GM21367 (cell line): ENCODE measurements at regions not wholly inside any gene's neighbourhood (a gene's known extent, or its start where the extent isn't known, plus 50 kb on each side); places are given as distances from the start of the nearest gene placed in this dataset.
"Not testable (repeated sequence)": the region's sequence is repeated elsewhere in the genome, so short reads cannot be mapped to it uniquely, and the experiment has no call there.

Experiments used
- ATAC-seq: cut with Tn5 transposase; IDR thresholded peaks from one replicate; pipeline ENCODE4 v1.9.1; 2021; ENCODE audit not compliant: unreplicated experiment

- ATAC-seq: no peak
Measured at GRCh38 chr5:12911156-12911555, 1006.9 kb upstream of the CTNND2 start.

- no peak for ATAC-seq
Measured at GRCh38 chr5:12910641-12911040, 1006.4 kb upstream of the CTNND2 start.

GRCh38 chr5:12902611-12903010, 998.4 kb upstream of the CTNND2 start:
- ATAC-seq: no peak

- ATAC-seq: no peak
Measured at GRCh38 chr5:12901696-12902095, 997.5 kb upstream of the CTNND2 start.

DNA sequence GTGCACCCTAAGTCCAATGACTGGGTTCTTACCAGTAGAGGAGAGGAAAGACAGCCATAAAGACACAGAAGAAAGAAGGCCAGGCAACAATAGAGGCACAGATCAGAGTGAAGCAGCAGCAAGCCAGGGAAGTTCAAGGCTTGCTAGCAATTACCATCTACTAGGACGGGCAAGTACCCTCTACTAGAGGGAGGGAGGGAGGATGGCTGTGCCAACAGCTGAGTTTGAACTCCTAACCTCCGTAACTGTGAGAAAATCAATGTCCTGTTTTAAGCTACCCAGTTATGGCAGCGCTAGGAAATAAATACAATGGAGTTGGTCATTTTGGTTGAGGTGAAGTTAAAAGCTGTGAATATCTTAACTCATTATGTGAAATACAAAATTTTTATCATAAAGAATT, 991.8 kb upstream of the CTNND2 start:
- no peak for ATAC-seq

- ATAC-seq: no peak
Measured at GRCh38 chr5:12885018-12885417, 980.8 kb upstream of the CTNND2 start.

GRCh38 chr5:12883395-12883794, 979.1 kb upstream of the CTNND2 start:
- ATAC-seq: no peak

DNA sequence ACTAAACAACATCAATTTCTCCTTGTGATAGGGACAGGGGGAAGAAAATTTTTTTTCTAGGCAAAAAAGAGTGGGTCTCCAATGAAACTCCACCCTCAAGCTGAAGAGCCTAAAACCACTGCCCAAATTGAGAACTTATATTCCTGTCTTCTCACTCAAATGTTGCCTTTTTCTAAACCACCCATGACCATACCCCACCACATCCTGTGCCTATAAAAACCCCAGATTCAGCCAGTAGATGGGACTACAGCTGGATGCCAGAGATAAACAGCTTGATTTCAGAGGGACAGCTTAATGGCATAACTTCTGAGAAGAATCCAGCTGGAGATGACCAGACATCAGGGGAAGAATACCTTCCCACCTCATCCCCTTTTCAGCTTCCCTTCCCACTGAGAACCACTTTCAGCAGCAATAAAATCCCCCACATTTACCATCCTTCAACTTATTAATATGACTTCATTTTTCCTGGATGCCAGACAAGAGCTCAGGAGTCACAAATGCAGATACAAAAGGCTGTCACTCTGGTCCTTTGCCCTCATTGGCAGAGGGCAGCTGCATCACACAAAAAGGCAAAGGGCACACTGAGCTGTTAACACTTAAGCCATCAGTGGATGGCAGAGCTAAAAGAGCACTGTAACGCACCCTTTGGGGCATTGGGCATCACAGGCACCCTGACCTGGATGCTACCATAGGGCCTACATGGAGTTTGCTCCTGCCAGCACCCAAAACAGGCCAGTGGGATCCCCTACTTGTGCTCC, 972.5 kb upstream of the CTNND2 start:
- no peak for ATAC-seq

- no peak for ATAC-seq
Measured at GRCh38 chr5:12870872-12871539, 966.8 kb upstream of the CTNND2 start.

- ATAC-seq: no peak
Measured at GRCh38 chr5:12865529-12865928, 961.3 kb upstream of the CTNND2 start.

- no peak for ATAC-seq
Measured at GRCh38 chr5:12861886-12862654, 957.8 kb upstream of the CTNND2 start.

DNA sequence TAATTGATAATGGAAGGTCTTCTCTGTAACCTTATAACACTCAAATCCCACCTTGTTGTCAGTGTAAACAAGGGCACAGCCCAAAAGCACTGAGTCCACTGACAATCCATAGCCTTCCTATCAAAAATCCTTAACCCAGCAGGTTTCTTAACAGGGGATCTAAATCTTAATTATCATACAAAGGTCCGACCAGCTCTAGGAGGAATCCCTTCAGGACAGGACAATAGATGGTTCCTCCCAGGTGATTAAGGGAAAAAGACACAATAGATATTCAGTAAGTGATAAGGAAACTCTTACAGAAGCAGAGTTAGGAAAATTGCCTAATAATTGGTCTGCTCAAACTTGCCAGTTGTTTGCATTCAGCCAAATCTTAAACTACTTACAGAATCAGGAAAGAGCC, 951.9 kb upstream of the CTNND2 start:
- ATAC-seq: not testable (repeated sequence)

DNA sequence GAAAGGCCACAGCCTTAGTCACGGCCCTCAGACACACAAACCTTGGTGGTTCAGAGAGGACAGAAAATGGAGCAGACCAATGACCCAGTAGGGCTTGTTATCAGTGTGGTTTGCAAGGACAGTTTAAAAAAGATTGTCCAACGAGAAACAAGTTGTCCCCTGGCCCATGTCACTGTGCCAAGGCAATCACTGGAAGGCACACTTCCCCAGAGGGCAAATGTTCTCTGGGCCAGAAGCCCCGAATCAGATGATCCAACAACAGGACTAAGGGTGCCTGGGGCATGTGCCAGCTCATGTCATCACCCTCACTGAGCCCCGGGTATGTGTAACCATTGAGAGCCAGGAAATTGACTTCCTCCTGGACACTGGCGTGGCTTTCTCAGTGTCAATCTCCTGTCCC, 950.1 kb upstream of the CTNND2 start:
- no peak for ATAC-seq

DNA sequence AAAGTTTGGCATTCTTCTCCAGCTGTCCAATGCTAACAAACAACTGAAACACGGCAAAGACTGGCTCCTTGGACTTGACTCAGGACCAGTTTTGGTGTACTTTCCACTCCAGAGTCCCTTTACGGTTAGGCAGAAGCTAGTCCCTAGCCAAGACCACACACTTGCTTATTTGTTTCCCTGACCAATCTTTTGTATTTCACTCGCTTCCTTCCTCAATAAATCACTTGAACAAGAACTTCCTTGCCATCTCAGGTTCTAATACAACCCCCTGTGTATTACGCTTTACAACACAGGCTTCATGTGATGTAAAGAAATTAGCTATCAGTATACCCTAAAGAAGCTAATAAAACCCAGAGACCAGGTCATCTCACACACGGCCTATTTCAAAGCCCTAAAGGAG, 947.5 kb upstream of the CTNND2 start:
- ATAC-seq: no peak

- ATAC-seq: no peak
Measured at GRCh38 chr5:12848709-12849108, 944.5 kb upstream of the CTNND2 start.

DNA sequence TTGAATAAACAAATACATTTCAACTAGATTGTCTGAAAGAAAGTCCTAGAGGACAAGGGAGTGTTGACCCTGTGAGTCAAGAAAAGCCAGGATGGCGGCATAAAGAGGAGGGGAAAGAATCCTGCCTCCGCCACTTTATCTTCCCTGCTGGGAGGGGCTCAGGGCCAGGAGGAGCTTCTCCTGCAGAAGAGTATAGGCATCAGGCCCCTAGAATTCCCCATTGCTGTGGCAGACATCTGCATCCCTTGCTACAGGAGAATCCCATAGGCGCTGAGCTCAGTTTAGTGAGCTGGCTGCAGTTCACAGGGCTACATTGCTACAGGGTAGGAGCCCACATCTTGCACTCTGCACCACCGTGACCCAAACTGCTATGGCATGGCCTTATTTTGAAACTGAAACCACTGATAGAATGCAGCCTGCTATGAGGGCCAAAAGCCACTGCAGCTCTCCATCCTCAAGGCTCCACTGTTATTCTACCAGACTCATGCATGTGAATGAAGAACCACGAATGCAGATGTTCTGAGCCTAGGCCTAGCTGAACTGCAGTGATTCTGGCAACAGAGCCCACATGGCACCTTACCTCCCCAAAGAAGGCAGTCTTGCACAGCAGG, 941.4 kb upstream of the CTNND2 start:
- no peak for ATAC-seq

DNA sequence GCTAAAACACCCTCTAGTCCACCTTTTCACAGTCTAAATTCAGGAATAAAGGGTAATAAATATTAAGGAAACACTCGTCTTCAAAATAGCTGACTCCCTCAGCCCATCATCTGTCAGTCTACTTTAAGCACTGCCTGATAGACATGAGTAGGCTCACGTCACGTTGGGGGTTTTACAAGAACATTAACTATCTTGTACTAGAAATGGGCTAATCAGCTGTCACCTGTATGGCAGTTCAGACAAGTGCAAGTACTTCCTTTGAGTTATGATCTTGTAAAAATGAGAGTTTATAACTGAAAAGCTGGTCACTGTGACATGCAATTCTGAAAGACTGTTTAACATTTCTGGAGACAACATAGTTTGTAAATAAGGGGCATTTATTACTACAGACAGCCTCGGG, 936.7 kb upstream of the CTNND2 start:
- ATAC-seq: no peak

- no peak for ATAC-seq
Measured at GRCh38 chr5:12837592-12837991, 933.3 kb upstream of the CTNND2 start.

DNA sequence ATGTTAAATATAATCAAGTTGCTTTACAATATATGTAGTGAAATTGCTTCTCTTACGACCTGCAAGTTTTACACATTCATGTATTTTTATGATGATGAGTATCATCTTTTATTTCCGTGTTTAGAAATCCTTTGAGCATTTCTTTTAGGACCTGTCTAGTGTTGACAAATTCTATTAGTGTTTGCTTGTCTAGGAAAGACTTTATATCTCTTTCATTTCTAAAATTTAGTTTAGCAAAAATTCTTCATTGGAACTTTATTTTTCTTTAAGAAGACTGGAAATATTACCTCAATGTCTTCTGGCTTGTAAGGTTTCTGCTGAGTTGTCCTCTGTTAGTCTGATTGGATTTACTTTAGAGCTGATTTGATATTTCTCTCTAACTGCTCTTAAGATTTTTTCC, 920.9 kb upstream of the CTNND2 start:
- no peak for ATAC-seq

GRCh38 chr5:12805165-12805698, 901.0 kb upstream of the CTNND2 start:
- ATAC-seq: no peak

DNA sequence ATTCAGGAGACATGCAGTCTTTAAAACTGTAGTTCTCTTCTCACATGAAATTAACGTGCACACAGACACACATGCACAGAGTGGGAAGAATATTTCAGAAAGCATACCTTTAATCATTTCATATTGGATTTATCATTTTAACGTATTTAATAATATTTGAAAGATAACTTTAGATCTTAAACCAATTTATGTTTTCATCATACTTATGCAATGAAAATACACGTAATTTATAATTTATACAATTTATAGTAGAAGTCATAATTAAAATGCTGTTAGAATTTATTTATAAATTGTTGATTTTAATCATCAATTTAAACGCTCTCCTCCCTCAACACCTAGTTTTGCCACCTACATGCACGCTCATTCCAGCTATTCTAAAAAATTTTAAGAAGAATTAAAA, 894.9 kb upstream of the CTNND2 start:
- no peak for ATAC-seq
